GM12874 (cell line): ENCODE measurements at regions not wholly inside any gene's neighbourhood (a gene's known extent, or its start where the extent isn't known, plus 50 kb on each side); places are given as distances from the start of the nearest gene placed in this dataset.

Experiments
- TF ChIP-seq, protein P1 (sequence below): IDR thresholded peaks from 2 replicates; pipeline ENCODE4 v1.5.1; 2011; ENCODE audit warnings: low read depth, mild to moderate bottlenecking, control low read depth, low read length, moderate library complexity; ENCODE audit not compliant: insufficient read depth

GRCh38 chr13:75124415-75124814 is 357.6 kb downstream of the TBC1D4 start:
- TF ChIP-seq, protein P1, sequence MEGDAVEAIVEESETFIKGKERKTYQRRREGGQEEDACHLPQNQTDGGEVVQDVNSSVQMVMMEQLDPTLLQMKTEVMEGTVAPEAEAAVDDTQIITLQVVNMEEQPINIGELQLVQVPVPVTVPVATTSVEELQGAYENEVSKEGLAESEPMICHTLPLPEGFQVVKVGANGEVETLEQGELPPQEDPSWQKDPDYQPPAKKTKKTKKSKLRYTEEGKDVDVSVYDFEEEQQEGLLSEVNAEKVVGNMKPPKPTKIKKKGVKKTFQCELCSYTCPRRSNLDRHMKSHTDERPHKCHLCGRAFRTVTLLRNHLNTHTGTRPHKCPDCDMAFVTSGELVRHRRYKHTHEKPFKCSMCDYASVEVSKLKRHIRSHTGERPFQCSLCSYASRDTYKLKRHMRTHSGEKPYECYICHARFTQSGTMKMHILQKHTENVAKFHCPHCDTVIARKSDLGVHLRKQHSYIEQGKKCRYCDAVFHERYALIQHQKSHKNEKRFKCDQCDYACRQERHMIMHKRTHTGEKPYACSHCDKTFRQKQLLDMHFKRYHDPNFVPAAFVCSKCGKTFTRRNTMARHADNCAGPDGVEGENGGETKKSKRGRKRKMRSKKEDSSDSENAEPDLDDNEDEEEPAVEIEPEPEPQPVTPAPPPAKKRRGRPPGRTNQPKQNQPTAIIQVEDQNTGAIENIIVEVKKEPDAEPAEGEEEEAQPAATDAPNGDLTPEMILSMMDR: no peak

DNA sequence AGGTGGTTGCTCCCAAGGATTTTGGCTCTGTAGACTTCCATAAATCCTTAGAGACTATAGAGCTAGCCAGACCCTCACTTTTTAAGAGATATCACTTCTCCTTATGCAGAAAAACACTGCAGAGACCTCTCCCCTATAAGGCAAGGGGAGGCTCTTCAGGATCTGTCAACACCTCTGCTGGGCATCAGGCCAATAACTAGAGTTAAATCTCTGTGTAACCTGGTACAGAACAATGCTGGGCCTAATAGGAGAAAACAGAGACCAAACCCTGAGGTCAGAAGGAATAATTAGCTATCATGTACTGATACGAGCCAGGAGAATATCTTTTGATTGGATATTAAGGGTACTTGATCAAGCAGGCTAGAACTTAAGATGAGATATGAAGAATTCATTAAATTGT is 358.5 kb downstream of the TBC1D4 start:
- TF ChIP-seq, protein P1: no peak

GRCh38 chr13:75120085-75120484 is 361.9 kb downstream of the TBC1D4 start:
- TF ChIP-seq, protein P1: no peak

GRCh38 chr13:75115171-75115570 is 366.8 kb downstream of the TBC1D4 start:
- TF ChIP-seq, protein P1: no peak

DNA sequence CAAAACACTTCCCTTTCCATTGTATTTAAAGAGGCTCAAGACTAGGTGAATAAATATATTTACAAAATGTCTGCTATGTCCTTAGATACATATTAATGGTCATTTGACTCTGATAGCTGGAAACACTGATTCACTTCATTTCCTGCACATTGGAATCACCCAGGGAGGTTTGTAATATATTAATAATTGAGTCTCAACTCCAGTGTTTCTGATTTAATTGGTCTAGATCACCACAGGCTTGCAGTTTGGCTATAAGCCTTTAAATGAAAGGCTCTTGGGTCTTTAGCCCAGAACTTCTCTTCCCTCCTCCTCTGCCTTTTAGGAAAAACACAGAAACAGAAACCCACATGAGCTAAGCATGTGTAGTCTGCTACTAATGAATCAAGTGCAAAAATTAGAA is 378.0 kb downstream of the TBC1D4 start:
- TF ChIP-seq, protein P1: no peak

DNA sequence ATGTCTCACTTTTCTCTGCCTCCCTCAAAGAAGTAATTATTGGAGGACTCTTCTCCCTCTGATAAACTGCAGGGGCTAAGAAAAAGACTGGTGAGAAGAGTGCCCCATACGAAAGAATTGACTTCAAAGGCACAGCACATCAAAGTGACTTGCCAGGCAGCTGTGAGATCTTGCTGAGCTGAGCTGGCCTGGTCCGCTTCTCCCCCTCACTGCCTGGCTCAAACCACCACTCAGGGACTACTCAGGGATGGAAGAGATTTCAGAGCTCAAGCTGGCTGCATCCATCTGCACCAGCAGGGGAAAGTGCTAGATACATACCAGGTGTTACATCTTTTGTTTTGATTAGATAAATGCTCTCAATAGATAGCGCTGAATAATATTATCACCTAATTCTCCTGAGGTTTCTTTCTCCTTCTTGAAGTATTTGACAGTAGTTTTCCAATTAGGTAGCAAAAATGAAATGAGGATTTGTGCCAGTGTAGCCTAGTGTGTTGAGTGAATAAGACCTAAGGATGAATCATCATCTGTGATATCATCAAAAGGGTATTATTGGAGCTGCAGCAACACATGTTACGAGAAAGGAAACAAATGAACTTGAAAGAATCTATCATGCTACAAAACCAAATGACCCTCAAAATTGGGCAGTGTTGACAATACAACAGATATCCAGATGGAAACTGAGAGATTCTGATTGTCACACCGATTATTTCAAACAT is 379.8 kb downstream of the TBC1D4 start:
- TF ChIP-seq, protein P1: no peak

GRCh38 chr13:75101348-75101747 is 380.6 kb downstream of the TBC1D4 start:
- TF ChIP-seq, protein P1: no peak
